MV-4-11 (cell line): ENCODE measurements at regions not wholly inside any gene's neighbourhood (a gene's known extent, or its start where the extent isn't known, plus 50 kb on each side); places are given as distances from the start of the nearest gene placed in this dataset.

Source experiments
- DNase-seq: peaks from one replicate; lab custom pipeline; 2025; lab: John Stamatoyannopoulos, UW

DNA sequence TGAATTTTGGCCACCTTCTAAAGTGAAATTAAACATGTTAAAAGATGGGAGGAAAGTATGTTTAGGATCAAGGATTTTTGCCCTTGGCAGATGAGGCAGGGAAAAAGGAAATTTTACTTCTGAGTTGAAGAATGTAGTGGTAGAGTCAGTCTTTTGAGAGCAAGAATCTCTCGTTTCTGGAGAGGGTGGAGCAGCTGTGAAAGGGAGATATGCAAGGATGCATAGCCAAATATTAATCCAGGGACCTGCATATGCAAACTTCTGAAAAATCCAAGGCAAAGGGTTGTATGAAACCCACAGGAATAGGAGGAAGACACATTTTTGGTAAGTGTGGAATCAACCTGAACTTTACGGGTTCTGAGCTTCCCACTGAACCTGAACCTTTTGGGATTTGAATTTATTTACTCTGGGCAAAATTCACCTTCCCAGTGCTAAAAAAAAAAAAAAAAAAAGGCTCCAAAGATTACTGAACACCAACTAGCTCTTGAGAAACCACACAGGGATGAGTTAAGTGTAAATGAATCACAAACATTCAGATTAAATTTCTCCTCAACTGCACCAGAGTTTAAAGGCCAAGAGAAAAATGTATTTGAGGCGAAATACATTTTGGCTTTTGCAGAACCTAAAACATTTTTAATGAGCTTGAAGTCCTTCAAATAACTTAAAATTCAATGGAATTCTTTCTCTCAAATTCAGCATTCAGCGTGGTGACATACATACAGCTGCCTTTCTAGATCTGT is 187.1 kb upstream of the CDKN3 start:
- no peak for DNase-seq

DNA sequence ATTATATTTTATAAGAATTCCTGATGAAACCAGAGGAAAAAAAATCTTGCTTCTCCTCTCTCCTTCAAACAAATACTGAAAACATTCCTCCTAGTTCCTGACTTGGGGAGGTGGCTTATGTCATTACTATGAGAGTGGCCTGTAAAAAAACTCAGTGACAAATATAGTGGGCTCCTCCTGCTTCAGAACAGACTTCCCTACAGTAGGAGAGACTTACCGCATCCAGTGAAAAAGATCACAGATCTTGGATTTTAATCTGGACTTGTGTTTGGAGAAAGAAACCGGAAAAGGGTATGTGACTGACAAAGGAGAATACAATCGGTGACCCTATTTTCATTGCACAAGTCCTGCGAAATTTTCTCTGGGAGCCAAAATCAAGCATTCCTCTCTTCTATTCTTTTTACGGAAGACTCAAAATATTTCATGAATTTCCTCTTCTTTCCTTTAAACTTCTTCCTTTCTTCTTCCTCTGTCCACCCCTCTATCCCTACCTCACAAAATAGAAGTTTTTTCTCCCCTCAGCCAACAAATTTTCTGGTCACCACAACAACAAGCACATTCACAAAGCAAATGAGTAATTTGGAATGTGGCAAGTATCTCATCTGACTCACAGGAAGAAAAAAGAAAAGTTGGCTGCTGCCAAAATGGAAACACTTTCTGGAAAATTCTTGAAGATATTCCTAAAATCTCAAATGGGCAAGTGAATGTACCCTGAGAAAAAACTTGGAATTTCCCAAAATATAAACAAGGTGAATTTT is 185.1 kb upstream of the CDKN3 start:
- no peak for DNase-seq

DNA sequence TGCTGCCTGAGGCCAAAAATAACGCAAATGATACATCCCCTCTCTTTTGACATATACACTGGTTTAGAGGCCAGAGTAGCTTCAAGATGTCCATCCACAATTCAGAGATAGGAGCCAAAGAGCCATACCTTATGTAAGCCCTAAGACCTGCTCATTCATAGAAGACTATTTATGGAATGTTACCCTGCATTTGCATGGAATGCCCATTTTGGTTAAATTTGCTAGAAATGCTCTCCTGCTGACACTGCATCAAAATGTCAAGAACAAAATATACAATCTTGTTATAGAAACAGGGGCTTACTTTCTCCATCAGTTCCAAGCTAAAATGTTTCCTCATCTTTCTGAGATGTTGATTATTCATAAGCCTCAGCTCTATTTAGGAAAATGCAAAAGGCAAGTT is 183.3 kb upstream of the CDKN3 start:
- no peak for DNase-seq

DNA sequence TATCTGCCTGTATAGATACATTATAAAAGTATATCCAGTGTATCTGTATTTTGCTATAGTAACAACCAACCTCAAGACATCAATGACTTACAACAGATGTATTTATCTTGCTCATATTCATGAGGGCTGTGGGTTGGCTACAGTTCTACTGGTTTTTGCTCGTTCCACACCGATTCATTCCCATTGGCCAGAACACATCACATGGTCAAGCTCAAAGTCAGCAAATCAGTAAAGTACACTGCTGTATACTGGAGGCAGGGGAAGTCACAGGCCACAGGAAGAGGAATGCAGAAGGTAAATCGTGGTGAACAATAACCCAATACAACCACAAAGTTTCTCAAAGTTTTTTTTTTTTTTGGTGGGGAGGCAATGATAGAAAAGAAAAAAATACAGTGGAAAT is 180.0 kb upstream of the CDKN3 start:
- DNase-seq: no peak

GRCh38 chr14:54219261-54220070 is 177.3 kb upstream of the CDKN3 start:
- DNase-seq: no peak

DNA sequence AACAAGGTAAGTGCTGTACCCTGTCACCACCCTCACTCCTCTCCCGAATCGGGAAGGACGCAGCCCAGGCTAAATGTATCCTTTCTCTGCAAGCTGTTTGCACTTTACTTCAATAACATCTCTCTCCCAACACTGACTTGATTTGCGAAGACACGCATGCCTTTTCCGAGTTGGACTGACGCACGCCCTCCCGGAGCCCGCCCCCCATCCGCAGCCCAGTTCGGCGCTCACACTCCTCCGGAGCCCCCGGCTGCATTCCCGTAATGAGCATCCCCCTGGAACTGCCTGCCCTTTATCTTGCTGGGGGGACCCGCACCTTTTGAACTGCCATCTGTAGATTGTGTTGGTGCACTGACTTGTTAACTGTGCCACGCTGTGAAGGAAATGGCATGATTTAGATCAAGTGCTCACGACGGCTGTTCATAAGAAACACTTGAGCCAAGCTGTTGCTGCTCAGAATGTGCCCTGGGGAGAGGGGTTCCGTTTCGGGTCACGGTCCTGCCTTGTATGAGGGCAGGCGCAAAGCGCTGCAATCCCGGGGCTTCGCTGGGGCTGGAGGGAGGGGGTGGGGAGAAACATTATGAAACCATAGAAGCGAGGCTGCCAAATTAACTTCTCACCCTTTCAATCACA is 176.6 kb upstream of the CDKN3 start:
- no peak for DNase-seq

DNA sequence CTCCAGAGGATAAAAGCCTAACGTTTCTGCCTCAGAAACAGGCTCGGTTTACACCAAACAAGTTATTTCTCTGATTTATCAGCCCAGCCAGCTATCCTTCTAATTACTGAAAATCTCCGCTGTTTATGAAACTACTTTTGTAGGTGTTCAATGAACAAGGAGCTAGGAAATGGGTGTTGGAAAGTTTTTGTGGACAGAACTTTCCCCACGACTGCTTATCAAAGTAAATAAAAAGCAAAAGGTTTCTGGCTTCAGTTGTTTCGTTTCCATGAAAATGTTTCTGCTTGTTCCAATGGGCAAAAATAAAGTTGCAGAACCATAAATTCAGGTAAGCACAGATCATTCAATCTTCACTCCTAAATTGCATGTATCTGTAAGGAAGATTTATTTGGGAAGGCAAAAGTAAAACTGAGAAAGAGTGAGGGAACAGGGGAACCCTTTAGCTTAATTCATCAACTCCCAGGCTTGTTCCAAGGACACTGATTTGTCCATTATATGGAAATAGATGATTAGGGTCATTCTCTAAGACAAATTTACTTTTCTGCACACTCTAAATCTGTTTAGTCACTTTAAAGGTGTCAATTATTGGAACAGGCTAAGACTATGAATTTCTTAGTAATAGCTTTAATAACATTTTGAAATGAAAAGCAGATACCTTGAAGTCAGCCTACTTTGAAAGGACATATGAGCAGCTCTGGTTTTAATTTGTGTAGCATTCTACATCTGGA is 175.9 kb upstream of the CDKN3 start:
- DNase-seq: no peak

DNA sequence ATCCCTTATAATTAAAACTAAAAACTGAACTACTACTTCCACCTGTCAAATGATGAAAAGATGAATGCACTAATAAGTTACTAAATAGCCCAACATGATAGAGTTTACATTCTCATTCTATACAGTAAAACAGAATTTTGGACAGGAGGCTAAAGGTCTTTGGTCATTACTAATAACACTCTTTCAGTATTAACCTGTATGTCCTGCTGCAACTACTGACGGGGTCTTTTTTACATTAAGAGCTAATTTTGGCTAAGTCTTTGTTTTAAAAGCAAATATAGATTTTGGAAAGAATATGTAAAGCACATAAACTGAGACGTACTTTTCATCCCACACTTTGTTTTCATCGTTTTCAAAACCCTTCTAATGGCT is 175.4 kb upstream of the CDKN3 start:
- DNase-seq: no peak

GRCh38 chr14:54221971-54222370 is 174.8 kb upstream of the CDKN3 start:
- DNase-seq: no peak

- no peak for DNase-seq
These were observed 172.9 kb upstream of the CDKN3 start for GRCh38 chr14:54223831-54224402.

- DNase-seq: no peak
These were observed 171.2 kb upstream of the CDKN3 start for GRCh38 chr14:54225457-54226060.

DNA sequence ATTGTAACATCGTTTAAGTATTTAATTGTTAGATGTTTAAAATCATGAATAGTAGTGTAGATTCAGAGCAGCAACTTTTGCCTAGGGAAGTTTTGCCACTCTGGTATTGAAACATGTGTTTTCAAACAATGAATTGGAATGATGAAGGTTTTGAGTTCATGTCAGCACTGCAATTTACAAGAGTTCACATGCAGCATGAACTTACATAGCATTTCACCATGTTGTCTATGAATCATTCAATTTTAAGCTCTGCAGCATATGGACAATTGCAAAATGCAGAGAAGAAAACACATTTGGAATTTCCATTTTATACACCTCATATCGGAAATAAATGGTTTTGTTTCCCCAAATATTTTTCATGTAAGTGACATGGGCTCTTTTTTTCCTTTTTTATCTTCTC is 170.7 kb upstream of the CDKN3 start:
- no peak for DNase-seq

DNA sequence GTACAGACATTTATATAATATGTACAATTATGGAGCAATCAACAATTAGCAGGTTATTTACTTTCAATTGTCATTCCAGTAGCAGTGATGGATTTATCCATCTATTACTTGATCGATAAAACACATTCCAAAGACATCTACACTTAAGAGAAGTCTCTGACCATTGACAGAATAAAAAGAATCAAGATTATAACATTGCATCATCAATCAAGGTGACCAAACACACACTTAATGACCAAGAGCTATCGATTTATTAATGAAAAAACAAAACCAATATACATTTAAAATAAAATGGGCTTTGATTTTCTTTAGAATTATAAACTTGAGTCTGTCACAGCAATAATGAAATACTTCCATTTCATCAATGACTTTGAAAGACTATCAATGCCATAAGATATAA is 170.2 kb upstream of the CDKN3 start:
- DNase-seq: no peak

DNA sequence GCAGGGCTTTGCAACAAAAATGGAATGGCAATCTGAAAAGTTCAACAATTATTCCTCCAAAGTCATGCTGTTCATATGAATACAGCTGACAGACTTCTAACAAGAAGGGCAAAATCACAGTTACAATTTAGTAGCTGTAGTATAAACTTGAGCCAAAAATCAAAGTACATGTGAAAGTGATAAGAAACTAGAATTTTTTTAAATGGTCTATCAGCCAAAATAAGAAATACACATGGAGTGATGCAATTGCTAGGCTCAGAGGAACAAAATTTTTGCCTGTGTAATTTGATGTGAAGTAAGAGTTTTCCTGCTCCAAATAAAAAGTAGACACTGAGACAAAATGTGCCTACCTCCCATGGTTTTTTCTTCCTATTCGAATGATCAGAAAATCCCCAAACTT is 167.7 kb upstream of the CDKN3 start:
- DNase-seq: no peak

DNA sequence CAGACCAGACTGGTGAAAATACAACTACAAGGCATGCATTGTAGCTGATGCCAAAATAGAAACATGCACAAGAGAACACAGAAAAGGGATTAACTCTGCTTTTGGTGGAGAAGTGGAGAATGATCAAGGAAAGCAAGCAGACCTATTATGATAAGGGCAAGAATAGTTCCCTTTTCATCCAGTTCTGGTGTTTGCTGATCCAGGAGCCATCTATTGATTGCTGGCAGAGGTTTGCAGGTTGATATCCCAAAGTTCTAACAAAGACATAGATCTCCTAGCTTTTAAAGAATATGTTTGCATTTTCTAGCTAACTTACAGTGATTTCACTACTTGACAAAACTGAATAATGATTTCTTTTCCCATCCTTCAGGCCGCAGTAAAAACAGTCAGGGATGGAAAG is 166.2 kb upstream of the CDKN3 start:
- no peak for DNase-seq

DNA sequence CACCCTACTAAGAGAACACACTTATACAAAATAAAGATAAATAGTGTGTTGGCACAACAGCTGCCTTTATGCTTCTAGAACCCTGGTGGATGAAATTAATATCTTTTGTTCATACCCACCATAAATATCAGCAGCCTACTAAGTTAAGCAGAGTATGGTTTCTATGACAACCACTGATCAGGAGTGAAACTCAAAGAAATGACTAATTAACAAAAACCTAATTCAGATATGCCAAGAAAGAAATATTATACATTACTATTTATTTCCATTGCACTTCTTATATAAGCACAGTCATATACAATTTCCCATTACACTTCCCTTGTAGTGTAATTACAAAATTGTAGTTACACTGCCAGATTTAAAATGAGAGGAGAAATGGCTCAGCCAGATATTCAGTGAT is 164.1 kb upstream of the CDKN3 start:
- no peak for DNase-seq

DNA sequence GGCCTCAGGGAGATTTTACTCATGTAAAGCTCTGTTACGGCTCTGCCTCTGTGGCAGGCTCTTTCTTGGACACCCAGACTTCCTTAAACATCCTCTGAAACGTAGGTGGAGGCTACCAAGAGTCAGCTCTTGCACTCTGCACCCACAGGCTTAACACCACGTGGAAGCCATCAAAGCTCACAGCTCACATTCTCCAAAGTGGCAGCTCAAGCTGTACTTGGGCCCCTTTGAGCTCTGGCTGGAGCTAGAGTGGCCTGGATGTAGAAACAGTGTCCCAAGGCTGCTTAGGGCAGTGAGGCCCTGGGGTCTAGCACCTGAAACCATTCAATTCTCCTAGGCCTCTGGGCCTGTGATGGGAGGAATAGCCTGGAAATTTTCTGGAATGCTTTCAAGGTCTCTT is 155.3 kb upstream of the CDKN3 start:
- DNase-seq: no peak

GRCh38 chr14:54251356-54251755 is 145.5 kb upstream of the CDKN3 start:
- no peak for DNase-seq

DNA sequence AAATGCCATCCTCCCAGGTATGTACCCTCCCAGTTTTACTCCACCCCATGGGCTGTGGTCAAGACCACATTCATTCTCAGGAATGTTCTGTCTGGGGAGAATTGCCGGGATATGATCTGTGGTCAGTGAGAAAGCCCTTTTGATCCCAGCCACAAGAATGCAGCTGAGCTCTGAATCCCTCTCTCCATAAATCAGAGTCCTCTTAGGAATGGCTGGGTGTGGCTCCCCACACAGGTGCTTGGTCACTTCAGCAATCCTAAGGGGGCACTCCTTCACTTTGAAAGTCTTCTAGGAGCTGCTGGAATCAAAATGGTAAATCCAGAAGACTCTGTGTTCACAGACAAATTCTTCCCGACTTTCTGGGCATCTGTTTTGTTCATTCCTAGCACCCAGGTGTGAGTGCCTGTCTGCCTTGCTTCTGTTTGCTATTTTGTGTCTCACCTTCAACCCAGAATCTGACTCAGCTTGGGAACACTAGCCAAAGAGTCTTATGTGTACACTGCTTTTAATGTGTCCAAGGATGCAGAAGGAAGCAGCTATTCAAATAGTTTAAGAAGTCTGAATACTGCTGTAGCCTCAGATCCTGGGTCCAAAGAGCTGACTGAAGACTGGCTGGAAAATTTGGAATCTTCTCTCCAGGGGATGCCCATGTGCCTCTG is 144.6 kb upstream of the CDKN3 start:
- no peak for DNase-seq

DNA sequence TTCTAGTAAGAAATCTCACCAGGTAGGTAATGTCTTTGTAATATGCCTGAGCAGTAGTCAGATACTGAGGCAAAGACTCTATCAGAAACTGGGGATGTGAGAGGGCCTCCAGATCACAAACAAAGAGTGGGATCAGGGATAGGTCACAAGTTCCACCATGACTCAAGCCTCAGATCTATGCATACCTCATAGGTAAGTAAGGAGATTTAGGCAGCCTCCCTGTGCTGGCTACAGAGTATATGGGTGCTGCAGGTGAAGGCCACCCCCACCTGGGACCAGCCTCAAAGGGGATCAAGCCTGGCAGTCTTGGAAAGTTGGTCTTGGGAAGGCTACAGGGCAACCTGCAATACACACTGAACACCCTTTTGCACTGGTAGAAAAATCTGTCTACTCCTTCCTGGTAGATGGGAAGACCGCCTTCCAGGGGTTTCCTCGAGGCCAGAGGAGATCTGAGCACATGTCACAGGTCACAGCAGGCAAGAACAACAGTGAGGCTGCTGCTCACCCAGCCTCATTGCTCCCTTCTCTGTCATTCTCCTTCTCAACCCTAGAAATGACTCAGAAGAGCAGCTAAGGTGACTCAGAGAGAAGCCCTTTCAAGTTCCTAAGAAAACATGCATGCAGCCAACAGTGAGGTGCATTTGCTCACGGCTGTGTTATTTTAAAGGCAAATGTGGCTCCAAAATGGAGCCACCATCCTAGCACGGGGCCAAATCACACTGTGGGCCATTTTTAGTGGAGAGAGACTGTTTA is 143.4 kb upstream of the CDKN3 start:
- DNase-seq: no peak
